Fibroblast of lung (primary cell): ENCODE measurements at regions not wholly inside any gene's neighbourhood (a gene's known extent, or its start where the extent isn't known, plus 50 kb on each side); places are given as distances from the start of the nearest gene placed in this dataset.

ENCODE experiments used
- DNase-seq, 2 donors: peaks; one replicate each; pipeline versions ENCODE4 v3.0.0 to v3.0.0-alpha.2; 2010; ENCODE audit warnings: low read depth in 2 of 2
- H2AFZ ChIP-seq: 2 replicates; pipeline ENCODE4 v1.5.1; 2012; ENCODE audit warnings: low read length, control low read depth, inconsistent platforms
- H3K27ac ChIP-seq: 2 replicates; pipeline ENCODE4 v1.5.1; 2011; ENCODE audit warnings: low read length, control low read depth; ENCODE audit not compliant: insufficient read depth
- H3K27me3 ChIP-seq: 2 replicates; pipeline ENCODE4 v1.5.1; 2011; ENCODE audit warnings: mild to moderate bottlenecking, low read length; ENCODE audit not compliant: control insufficient read depth, insufficient read depth
- H3K36me3 ChIP-seq: 2 replicates; pipeline ENCODE4 v1.5.1; 2011; ENCODE audit warnings: low read length; ENCODE audit not compliant: control insufficient read depth, insufficient read depth
- H3K4me1 ChIP-seq: 2 replicates; pipeline ENCODE4 v1.5.1; 2011; ENCODE audit warnings: low read length; ENCODE audit not compliant: control insufficient read depth, insufficient read depth; ENCODE audit errors: extremely low read depth
- H3K4me2 ChIP-seq: 2 replicates; pipeline ENCODE4 v1.5.1; 2011; ENCODE audit warnings: low read length, control low read depth; ENCODE audit not compliant: insufficient read depth; ENCODE audit errors: extremely low read depth
- H3K4me3 ChIP-seq, 4 experiments: fragments of 200-600 bp in 1 of 4; sonication (generic) in 1 of 4; replicated peaks in 1 of 4; 2 replicates each; pipeline ENCODE4 v1.5.1; 2011 to 2016; ENCODE audit warnings: low read length in 4 of 4, low read depth in 3 of 4, mild to moderate bottlenecking in 3 of 4, control low read depth in 2 of 4, inconsistent platforms in 1 of 4, mixed read lengths in 1 of 4; ENCODE audit not compliant: insufficient read depth in 1 of 4; ENCODE audit errors: control extremely low read depth in 1 of 4
- H3K79me2 ChIP-seq: 2 replicates; pipeline ENCODE4 v1.5.1; 2012; ENCODE audit warnings: mild to moderate bottlenecking, low read length, inconsistent platforms; ENCODE audit not compliant: control insufficient read depth, insufficient read depth
- H3K9ac ChIP-seq: 2 replicates; pipeline ENCODE4 v1.5.1; 2011; ENCODE audit warnings: mild to moderate bottlenecking, low read length, control low read depth; ENCODE audit not compliant: insufficient read depth
- H3K9me3 ChIP-seq: 2 replicates; pipeline ENCODE4 v1.5.1; 2012; ENCODE audit warnings: low read depth, low read length; ENCODE audit not compliant: control insufficient read depth, insufficient read depth
- H4K20me1 ChIP-seq: 2 replicates; pipeline ENCODE4 v1.5.1; 2011; ENCODE audit warnings: low read length; ENCODE audit not compliant: control insufficient read depth, insufficient read depth; ENCODE audit errors: extremely low read depth
- CTCF ChIP-seq, 2 donors: IDR thresholded peaks in 1 of 2; conservative IDR thresholded peaks in 1 of 2; 1 replicate in 1 of 2; 2 replicates in 1 of 2; pipeline ENCODE4 v1.5.1; 2011 to 2012; ENCODE audit warnings: low read length in 2 of 2, control low read depth in 1 of 2, inconsistent platforms in 1 of 2, low read depth in 1 of 2, mild to moderate bottlenecking in 1 of 2
- EZH2 ChIP-seq: IDR thresholded peaks from 2 replicates; pipeline ENCODE4 v1.5.1; 2012; ENCODE audit warnings: low read length, control low read depth, mild to moderate bottlenecking; ENCODE audit errors: missing control alignments

- no peak for DNase-seq
- no peaks in the 10 kb centered on the region for H4K20me1 ChIP-seq
- no peaks in the 10 kb centered on the region for H3K9me3 ChIP-seq
- H2AFZ ChIP-seq: no peak overlapping the region
- H3K4me3 ChIP-seq: no peak overlapping the region
- H3K27me3 ChIP-seq: no peaks in the 10 kb centered on the region
- no peak overlapping the region for H3K9ac ChIP-seq
- TF ChIP-seq CTCF (conservative IDR thresholded peaks at IDR 0.05 in 1 of 2, IDR thresholded peaks at IDR 0.05 in 1 of 2; ENCODE audit: low read depth in 1 of 2, low read length in 2 of 2) (no peak), EZH2 (no peak)
- no peaks in the 10 kb centered on the region for H3K36me3 ChIP-seq
- H3K4me2 ChIP-seq: no peak overlapping the region
- H3K4me1 ChIP-seq: no peaks in the 10 kb centered on the region
- H3K79me2 ChIP-seq: no peaks in the 10 kb centered on the region
- no peak overlapping the region for H3K27ac ChIP-seq
These were observed 744.1 kb downstream of the BRD1 start for GRCh38 chr22:49083607-49084006.

GRCh38 chr22:49082451-49082850 is 745.2 kb downstream of the BRD1 start:
- Histone ChIP-seq H3K36me3 (no peaks in the 10 kb centered on the region), H3K9ac (no peak overlapping the region), H3K4me1 (no peaks in the 10 kb centered on the region), H3K4me3 (no peak overlapping the region), H3K4me2 (no peak overlapping the region), H3K27me3 (no peaks in the 10 kb centered on the region), H3K27ac (no peak overlapping the region), H3K79me2 (no peaks in the 10 kb centered on the region), H3K9me3 (no peaks in the 10 kb centered on the region), H4K20me1 (no peaks in the 10 kb centered on the region), H2AFZ (no peak overlapping the region)
- no peak for DNase-seq
- TF ChIP-seq CTCF (conservative IDR thresholded peaks at IDR 0.05 in 1 of 2, IDR thresholded peaks at IDR 0.05 in 1 of 2; ENCODE audit: low read depth in 1 of 2, low read length in 2 of 2): no peak
- TF ChIP-seq EZH2: no peak

GRCh38 chr22:49081926-49082325 is 745.7 kb downstream of the BRD1 start:
- Histone ChIP-seq H3K27me3 (no peaks in the 10 kb centered on the region), H3K9ac (no peak overlapping the region), H3K36me3 (no peaks in the 10 kb centered on the region), H2AFZ (no peak overlapping the region), H3K4me3 (no peak overlapping the region), H3K4me2 (no peak overlapping the region), H3K27ac (no peak overlapping the region), H4K20me1 (no peaks in the 10 kb centered on the region), H3K9me3 (no peaks in the 10 kb centered on the region), H3K4me1 (no peaks in the 10 kb centered on the region), H3K79me2 (no peaks in the 10 kb centered on the region)
- TF ChIP-seq CTCF (conservative IDR thresholded peaks at IDR 0.05 in 1 of 2, IDR thresholded peaks at IDR 0.05 in 1 of 2; ENCODE audit: low read depth in 1 of 2, low read length in 2 of 2) (no peak), EZH2 (no peak)
- DNase-seq: no peak
